ENCODE measurements at regions not wholly inside any gene's neighbourhood (a gene's known extent, or its start where the extent isn't known, plus 50 kb on each side); places are given as distances from the start of the nearest gene placed in this dataset.

- TF ChIP-seq, protein P1, sequence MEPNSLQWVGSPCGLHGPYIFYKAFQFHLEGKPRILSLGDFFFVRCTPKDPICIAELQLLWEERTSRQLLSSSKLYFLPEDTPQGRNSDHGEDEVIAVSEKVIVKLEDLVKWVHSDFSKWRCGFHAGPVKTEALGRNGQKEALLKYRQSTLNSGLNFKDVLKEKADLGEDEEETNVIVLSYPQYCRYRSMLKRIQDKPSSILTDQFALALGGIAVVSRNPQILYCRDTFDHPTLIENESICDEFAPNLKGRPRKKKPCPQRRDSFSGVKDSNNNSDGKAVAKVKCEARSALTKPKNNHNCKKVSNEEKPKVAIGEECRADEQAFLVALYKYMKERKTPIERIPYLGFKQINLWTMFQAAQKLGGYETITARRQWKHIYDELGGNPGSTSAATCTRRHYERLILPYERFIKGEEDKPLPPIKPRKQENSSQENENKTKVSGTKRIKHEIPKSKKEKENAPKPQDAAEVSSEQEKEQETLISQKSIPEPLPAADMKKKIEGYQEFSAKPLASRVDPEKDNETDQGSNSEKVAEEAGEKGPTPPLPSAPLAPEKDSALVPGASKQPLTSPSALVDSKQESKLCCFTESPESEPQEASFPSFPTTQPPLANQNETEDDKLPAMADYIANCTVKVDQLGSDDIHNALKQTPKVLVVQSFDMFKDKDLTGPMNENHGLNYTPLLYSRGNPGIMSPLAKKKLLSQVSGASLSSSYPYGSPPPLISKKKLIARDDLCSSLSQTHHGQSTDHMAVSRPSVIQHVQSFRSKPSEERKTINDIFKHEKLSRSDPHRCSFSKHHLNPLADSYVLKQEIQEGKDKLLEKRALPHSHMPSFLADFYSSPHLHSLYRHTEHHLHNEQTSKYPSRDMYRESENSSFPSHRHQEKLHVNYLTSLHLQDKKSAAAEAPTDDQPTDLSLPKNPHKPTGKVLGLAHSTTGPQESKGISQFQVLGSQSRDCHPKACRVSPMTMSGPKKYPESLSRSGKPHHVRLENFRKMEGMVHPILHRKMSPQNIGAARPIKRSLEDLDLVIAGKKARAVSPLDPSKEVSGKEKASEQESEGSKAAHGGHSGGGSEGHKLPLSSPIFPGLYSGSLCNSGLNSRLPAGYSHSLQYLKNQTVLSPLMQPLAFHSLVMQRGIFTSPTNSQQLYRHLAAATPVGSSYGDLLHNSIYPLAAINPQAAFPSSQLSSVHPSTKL (CRISPR knock-in tag; IDR thresholded peaks at IDR 0.05), result no peak
- TF ChIP-seq RFXAP (CRISPR knock-in tag; IDR thresholded peaks at IDR 0.05; ENCODE audit: borderline replicate concordance), result no peak
These were observed 609.0 kb downstream of the REEP3 start (continued) for GRCh38 chr10:64130152-64130551.

DNA sequence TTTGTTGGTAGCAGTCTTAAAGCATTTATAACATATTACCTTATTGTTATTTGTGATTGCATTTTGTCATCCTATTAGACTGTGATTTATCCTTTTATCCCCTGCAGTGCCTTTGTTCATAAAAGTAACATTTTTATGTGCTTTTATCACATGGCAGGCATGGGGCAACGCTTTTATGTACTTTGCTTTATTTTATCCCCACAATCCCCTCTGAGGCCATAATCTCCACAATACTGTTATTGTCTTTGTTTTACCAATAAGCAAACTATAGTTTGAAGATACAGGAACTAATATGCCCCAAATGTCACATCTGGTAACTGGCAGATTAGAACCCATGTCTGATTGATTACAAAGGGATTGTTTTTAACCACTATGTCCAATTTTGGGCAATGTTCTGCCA, 613.5 kb downstream of the REEP3 start:
- 0% methylated on average over 1 of the region's 1 CpG for WGBS (ENCODE audit: low lambda C conversion rate)
- no peak for FAIRE-seq
- no peak for ATAC-seq
- TF ChIP-seq ZNF644 (CRISPR knock-in tag; IDR thresholded peaks at IDR 0.05; ENCODE audit: low read depth) (no peak), ZNF253 (CRISPR knock-in tag; IDR thresholded peaks at IDR 0.05; ENCODE audit: borderline replicate concordance) (no peak), XRCC5 (optimal IDR thresholded peaks at IDR 0.05; ENCODE audit: low read length) (no peak), MAFK (conservative IDR thresholded peaks at IDR 0.05 in 1 of 2, IDR thresholded peaks at IDR 0.05 in 1 of 2; ENCODE audit: low read length in 2 of 2) (no peak), GATA4 (IDR thresholded peaks at IDR 0.05; ENCODE audit: borderline replicate concordance, low read depth) (no peak), EHMT2 (IDR thresholded peaks at IDR 0.05; ENCODE audit: borderline replicate concordance, low read depth, low read length) (no peak), NR2F6 (IDR thresholded peaks at IDR 0.05) (no peak), NR2F6 (CRISPR knock-in tag; IDR thresholded peaks at IDR 0.05) (no peak), RFXAP (CRISPR knock-in tag; IDR thresholded peaks at IDR 0.05; ENCODE audit: borderline replicate concordance) (no peak), IKZF4 (CRISPR knock-in tag; IDR thresholded peaks at IDR 0.05; ENCODE audit: borderline replicate concordance, low read depth, not compliant biosample characterization) (no peak), IKZF5 (CRISPR knock-in tag; IDR thresholded peaks at IDR 0.05) (no peak), ADNP (CRISPR knock-in tag; IDR thresholded peaks at IDR 0.05) (no peak), ZNF326 (CRISPR knock-in tag; IDR thresholded peaks at IDR 0.05; ENCODE audit: borderline replicate concordance) (no peak), ZNF205 (CRISPR knock-in tag; IDR thresholded peaks at IDR 0.05) (no peak), ETV6 (CRISPR knock-in tag; conservative IDR thresholded peaks at IDR 0.05) (no peak)
- TF ChIP-seq, protein P2, sequence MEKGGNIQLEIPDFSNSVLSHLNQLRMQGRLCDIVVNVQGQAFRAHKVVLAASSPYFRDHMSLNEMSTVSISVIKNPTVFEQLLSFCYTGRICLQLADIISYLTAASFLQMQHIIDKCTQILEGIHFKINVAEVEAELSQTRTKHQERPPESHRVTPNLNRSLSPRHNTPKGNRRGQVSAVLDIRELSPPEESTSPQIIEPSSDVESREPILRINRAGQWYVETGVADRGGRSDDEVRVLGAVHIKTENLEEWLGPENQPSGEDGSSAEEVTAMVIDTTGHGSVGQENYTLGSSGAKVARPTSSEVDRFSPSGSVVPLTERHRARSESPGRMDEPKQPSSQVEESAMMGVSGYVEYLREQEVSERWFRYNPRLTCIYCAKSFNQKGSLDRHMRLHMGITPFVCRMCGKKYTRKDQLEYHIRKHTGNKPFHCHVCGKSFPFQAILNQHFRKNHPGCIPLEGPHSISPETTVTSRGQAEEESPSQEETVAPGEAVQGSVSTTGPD (CRISPR knock-in tag; IDR thresholded peaks at IDR 0.05), result no peak
- TF ChIP-seq, protein P3, sequence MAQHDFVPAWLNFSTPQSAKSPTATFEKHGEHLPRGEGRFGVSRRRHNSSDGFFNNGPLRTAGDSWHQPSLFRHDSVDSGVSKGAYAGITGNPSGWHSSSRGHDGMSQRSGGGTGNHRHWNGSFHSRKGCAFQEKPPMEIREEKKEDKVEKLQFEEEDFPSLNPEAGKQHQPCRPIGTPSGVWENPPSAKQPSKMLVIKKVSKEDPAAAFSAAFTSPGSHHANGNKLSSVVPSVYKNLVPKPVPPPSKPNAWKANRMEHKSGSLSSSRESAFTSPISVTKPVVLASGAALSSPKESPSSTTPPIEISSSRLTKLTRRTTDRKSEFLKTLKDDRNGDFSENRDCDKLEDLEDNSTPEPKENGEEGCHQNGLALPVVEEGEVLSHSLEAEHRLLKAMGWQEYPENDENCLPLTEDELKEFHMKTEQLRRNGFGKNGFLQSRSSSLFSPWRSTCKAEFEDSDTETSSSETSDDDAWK (CRISPR knock-in tag; IDR thresholded peaks at IDR 0.05), result no peak

More for the DNA sequence above, 613.5 kb downstream of the REEP3 start:
- no TSS peak for BruUV-seq (replicated peaks)
- H3K9me3 ChIP-seq (ENCODE audit: low read length), result no peaks in the 10 kb centered on the region
- no peak overlapping the region for H2AFZ ChIP-seq (ENCODE audit: low read length)
- no peaks in the 10 kb centered on the region for H3K4me1 ChIP-seq (ENCODE audit: insufficient read depth, low read length)
- in situ Hi-C loops (cut with HindIII; ENCODE audit: extremely low pct_ligation_motif_present, low pct_unique_long_range_greater_than_20kb), result no loop called here
- no peak overlapping the region for H3K27ac ChIP-seq (ENCODE audit: extremely low read length, insufficient read depth, low read length)
- no peaks in the 10 kb centered on the region for H3K36me3 ChIP-seq (replicated peaks in 1 of 2; ENCODE audit: control insufficient read depth in 1 of 2, insufficient read depth in 2 of 2, low read length in 2 of 2)
- ChIA-PET CTCF (ENCODE audit: low intra/inter-chr PET ratio, low total read pairs) (no interaction called here), POLR2A (no interaction called here)
- DNase-seq (ENCODE audit: low spot score), result no peak
- no peak overlapping the region for H3K4me2 ChIP-seq (ENCODE audit: low read depth, low read length)
- no peaks in the 10 kb centered on the region for H3K79me2 ChIP-seq (ENCODE audit: insufficient read depth, low read length)
- no peaks in the 10 kb centered on the region for H4K20me1 ChIP-seq (ENCODE audit: insufficient read depth, low read length)
- H3K4me3 ChIP-seq (replicated peaks in 1 of 3; ENCODE audit: insufficient read depth in 1 of 3, low read depth in 2 of 3, low read length in 3 of 3), result no peak overlapping the region
- H3K27me3 ChIP-seq (ENCODE audit: control insufficient read depth in 1 of 2, insufficient read depth in 2 of 2, low read length in 2 of 2), result no peaks in the 10 kb centered on the region
- H3K9ac ChIP-seq (ENCODE audit: insufficient read depth, low read depth, low read length), result no peak overlapping the region
- intact Hi-C loops (cut with micrococcal nuclease; ENCODE audit: unreplicated experiment), result no loop called here

All from HepG2 (cell line).